GM12872 (cell line): ENCODE measurements at regions not wholly inside any gene's neighbourhood (a gene's known extent, or its start where the extent isn't known, plus 50 kb on each side); places are given as distances from the start of the nearest gene placed in this dataset.

Experiments
- TF ChIP-seq, protein P1 (sequence below): IDR thresholded peaks from 3 replicates; pipeline ENCODE4 v1.5.1; 2011; ENCODE audit warnings: low read depth, mild to moderate bottlenecking, low read length, moderate library complexity; ENCODE audit not compliant: insufficient read depth

DNA sequence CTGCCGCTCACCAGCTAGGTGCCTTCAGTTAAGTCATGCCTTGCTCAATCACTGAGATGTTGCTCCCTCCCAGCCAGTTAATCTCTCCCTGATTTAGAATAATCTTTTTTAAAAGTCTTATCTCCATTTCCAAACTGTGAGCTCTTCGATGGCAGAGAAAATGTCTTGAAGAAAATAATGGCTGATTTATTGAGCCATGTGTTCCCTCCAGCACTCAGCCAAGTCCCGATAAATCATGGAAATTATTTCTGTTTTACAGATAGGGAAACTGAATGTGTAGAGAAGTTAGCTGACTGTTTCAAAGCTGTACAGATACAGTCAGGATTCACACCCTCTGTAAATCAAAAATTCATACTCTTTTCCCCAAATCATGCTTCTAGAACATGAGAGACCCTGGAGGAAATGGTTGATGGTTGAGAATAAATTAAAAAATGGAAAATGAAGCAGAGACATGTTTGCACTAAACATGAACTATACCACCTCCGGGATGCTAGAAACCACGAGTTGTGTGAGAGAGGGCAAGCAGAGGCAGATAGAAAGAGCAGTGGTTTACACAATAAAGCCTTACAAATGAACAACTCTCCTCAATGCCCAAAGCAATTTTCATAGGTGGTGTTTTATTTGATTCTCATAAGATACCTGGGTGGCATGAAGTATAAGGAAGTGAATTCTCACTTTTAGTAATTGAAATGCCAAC is 376.4 kb downstream of the PLPP3 start:
- TF ChIP-seq, protein P1, sequence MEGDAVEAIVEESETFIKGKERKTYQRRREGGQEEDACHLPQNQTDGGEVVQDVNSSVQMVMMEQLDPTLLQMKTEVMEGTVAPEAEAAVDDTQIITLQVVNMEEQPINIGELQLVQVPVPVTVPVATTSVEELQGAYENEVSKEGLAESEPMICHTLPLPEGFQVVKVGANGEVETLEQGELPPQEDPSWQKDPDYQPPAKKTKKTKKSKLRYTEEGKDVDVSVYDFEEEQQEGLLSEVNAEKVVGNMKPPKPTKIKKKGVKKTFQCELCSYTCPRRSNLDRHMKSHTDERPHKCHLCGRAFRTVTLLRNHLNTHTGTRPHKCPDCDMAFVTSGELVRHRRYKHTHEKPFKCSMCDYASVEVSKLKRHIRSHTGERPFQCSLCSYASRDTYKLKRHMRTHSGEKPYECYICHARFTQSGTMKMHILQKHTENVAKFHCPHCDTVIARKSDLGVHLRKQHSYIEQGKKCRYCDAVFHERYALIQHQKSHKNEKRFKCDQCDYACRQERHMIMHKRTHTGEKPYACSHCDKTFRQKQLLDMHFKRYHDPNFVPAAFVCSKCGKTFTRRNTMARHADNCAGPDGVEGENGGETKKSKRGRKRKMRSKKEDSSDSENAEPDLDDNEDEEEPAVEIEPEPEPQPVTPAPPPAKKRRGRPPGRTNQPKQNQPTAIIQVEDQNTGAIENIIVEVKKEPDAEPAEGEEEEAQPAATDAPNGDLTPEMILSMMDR = no peak

DNA sequence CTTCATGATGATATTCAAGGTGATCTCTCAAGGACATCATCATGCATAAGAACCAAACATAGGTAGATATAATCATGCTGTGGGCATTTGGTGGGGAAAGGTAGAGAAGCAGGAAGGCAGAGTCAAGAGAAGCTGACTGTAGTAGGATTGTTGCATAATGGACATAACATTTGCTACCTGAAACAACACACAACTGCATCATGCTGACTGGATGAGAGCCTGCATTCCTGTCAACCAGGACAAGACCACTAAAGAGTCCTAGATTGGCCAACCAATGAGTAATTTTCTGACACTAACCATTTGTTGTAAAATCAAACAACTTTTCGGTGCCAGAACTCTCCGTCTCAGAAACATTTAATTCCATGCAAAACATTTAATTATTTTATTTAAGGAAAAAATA is 377.2 kb downstream of the PLPP3 start:
- TF ChIP-seq, protein P1 = no peak

DNA sequence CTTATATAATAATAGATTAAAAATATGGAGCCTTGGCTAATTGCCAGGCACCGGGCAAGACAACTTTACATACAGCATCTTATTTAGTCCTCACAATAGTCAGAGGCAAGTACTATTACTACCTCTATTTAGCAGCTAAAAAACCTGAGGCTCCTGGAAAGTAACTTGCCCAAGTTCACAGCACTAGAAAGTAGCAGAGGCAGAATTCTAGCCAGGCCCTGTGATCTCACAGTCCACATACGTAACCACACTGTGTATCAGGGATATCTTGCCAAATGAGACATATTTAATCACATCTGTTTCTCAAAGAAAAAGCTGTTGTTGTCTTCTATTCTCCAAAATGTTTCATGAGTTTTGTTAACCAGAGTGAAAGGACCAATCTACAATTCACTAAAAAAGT is 378.5 kb downstream of the PLPP3 start:
- TF ChIP-seq, protein P1 = no peak

DNA sequence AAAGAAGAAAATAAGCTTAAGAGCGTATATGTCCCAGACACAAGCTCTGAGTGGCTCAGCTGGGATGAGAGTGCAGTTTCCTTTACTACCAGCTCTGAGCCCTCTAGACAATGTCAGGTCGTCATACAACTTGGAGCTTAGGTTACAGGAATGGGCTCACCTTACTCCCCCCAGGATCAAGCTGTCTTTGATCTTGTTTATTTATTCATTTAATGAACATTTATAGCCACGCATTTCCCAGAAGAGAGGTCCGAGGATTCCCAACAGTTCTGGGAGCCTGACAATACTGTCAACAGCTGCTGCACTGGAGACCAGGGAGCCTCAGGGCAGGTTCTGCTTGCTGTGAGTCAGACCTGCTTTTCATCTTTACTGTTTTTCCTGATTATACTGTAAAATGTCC is 378.9 kb downstream of the PLPP3 start:
- TF ChIP-seq, protein P1 = no peak

DNA sequence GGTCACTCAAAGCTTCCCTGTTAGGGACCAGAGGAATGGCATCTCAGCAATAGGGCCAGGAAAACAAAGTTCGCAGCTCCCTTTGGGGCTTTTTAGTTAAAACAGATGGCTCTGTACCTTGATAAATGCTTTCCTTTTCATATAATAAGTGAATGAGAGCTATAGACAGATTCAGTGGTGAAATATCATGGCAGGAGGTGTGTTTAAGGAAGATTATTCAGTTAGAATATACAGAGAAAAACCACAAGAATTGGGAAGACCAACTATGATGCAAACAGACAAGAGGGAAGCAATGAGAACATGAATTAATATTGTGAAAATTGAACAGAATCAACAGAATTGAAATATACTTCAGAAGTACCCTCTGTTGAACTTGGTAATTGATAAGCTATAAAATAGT is 379.4 kb downstream of the PLPP3 start:
- TF ChIP-seq, protein P1 = no peak

DNA sequence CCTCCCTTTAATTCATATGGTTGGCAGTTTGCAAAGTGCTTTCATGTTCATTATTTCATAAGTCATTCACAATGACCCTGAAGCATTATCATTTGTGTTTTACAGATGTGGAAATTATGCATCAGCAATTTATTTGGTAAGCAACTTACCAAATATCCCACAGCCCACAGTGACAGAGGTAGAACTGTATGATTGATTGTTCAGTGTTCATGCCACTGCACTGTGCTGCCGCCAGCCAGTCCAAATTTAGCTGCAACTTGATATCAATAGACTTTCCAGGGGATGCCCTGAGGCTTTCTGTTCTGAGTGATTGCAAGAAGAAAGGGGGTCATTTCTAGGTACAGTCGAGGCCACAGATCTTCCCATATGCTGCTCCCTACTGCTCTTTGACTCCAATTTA is 380.3 kb downstream of the PLPP3 start:
- TF ChIP-seq, protein P1 = no peak

DNA sequence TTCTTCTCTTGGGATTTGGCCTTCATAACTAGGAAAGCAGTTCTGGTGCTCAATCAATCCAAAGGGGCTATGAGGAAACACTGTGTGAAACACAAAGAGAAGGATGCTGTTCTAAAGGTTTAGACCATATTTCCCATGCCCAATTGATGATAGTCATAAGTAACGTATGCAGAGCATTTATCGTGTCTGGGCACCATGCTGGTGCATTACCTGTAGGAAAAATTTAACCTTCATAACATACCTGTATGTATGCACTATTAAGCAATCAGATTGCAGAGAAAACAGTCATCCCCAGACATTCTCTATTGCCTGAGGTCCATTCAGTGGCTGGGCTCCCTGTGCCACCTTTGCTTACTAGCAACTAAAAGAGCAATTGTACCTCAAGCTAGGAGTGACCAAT is 381.4 kb downstream of the PLPP3 start:
- TF ChIP-seq, protein P1 = no peak
